ENCODE measurements at regions not wholly inside any gene's neighbourhood (a gene's known extent, or its start where the extent isn't known, plus 50 kb on each side); places are given as distances from the start of the nearest gene placed in this dataset.

DNA sequence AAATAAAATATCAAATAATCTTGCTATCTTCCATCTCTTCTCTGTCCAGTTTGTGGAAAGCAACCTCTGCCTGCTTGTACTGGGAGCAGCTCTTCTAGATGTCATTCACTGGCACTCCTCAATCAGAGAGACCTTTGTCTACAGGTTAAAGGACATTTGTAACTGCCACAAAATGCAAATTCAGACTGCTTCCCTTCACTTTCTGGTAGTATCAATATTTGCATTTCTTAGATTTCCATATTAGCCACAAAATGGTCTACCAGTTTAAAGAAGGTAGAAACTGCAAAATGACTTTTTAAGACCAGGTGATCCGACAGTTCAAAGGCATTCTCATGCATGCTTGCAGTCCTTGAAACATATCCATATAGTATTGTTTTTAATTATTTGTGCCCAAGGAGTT, 51.7 kb upstream of the RCN1 start:
- Histone ChIP-seq H3K27ac (no peak overlapping the region), H3K4me3 (no peak overlapping the region)

- H3K27ac ChIP-seq, result peak overlapping the region in 2 of 21 experiments; percentile 25 to 69
- no peak overlapping the region for H3K4me3 ChIP-seq
Observed at GRCh38 chr11:32034680-32035079, 56.2 kb upstream of the RCN1 start.

DNA sequence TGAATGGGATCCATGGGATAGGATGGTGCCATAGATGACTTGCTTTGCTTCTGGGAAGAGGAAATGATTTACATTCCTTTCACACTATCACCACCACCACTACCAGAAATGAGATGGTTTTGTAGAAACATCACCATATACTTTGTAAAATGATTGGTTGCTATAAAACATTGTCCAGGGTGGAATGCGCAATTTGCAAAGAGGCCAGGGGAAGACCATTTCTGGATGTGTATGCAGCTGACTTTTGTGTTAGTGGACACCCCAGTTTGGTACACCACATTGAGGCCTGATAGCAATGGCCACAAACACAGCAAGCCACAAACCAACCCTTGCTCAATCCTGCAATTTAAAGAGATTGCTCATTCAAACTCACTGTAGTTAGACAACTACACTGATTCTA, 56.7 kb upstream of the RCN1 start:
- H3K27ac ChIP-seq, result peak overlapping the region in 1 of 21 experiments; percentile 69
- no peak overlapping the region for H3K4me3 ChIP-seq

DNA sequence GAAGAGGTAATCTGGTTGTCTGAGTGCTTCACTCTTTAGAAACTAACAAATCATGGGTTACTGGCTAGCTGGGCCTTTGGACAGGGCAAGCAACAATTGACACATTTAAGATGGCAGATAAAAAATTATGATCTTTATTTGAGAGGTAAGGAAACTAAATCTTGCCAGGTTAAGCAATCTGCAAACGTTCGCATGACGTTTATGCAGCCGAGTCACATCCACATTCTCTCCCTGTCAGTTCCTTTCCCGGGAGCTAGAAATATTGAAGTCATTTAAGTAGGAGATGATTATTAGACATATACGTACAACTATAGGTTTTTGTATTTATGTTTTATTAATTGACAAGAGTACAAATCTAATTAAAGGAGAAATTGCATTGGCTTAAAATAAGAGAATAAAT, 57.4 kb upstream of the RCN1 start:
- peak overlapping the region in 2 of 21 experiments; percentile 7 to 53 for H3K27ac ChIP-seq
- no peak overlapping the region for H3K4me3 ChIP-seq

DNA sequence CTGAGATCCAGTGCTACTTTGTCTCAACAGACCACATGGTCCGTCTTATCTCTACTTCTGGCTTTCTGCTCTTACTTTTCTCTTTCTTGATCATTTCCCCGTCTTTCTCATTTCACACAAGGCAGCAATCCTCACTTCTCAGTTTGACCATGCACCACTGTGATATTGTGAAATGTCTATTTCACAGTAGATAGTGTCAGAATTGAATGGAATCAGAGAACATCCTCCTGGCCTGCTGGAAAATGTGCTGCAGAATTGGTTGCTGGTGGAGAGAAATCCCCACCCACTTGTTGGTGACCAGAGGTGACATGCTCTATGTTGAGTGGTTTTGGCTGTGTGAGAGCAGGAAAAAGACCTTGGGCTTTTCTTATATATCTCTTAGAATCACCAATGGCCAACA, 57.8 kb upstream of the RCN1 start:
- Histone ChIP-seq H3K27ac (peak overlapping the region in 3 of 21 experiments; percentile 7 to 53 (median 27)), H3K4me3 (no peak overlapping the region)

DNA sequence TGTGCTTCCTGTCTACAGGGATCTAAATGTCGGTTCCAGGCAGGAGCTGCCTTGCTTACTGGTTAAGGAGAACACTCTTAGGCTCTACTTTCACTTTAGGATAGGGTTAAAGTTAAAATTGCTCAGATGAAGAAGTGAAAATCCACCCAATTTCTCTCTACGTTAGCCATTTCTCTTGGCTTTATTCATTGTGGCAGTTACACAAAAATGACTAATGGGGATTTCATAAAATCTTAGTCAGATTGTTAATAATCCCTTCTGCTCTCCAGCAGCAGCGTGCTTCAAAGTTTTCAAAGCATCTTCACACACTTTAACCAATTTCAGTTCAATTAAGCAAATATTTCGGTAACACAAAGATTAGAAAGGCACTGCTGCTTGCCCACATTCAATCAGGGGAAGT, 58.4 kb upstream of the RCN1 start:
- H3K4me3 ChIP-seq, result no peak overlapping the region
- peak overlapping the region in 2 of 21 experiments; percentile 27 to 53 for H3K27ac ChIP-seq

DNA sequence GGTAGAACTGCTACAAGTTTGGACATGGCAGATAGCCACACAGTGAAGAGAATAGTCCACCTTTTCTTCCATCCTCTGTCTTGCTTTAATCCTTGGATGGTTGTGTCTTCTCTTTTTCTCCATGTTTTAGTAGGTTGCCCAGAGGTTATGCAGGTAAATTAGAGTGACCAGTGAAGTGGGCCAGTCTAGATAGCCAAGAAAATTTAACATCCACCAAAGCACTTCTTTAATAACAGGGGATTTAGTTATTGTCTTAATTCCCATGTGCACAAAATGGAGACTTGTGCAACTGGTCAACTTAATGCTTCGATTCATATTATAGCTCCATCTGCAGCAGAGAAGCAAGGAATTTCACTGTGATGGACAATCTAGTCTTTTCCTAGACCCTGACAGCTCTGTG, 58.8 kb upstream of the RCN1 start:
- H3K27ac ChIP-seq, result peak overlapping the region in 1 of 21 experiments; percentile 53
- no peak overlapping the region for H3K4me3 ChIP-seq

DNA sequence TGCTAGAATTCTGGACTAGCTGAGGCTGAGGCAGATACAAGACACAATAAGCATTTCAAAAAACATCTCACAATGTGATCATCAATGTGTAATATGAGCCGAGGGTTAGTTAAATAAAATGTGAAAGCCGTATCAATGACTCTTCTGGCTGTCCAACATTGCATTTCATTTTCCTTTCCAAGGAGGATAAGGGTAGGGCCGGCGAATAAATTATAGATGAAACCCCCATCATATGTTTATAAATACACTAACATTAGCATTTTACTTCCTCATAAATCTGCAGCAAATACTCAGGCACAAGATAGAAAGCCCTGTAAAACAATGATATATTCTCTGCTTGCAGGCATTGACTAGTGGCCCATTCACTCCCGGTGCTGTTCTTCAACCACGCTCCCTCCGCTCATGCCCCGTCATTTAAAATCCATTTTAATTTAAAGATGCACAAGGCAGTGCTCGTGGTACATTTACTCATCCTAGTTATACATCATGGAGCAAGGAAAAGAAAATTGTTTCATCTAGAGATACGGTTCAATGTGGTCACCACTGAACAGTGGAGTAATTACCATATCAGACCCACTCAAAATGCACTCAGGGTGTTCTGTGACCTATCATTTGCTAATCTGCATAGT, 59.9 kb upstream of the RCN1 start:
- Histone ChIP-seq H3K4me3 (no peak overlapping the region), H3K27ac (no peak overlapping the region)

DNA sequence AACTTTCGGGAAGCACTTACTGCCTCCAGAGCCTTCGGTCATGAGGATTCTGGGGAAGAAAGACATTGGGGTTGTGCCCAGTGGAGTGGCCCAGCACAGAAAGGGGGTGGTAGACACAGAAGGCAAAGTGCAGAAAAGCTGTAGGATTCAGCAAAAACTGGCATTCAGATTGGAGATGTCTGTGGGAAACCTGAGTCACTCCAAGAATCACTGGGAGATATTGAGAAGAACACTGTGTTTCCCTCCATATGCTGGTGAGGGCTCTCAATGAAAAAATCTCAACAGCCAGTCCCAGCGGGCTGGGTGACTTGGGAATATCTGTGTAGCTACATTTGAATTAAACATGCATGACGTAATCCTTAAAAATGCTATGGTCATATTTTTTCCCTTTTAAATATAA, 61.2 kb upstream of the RCN1 start:
- no peak overlapping the region for H3K27ac ChIP-seq
- no peak overlapping the region for H3K4me3 ChIP-seq

DNA sequence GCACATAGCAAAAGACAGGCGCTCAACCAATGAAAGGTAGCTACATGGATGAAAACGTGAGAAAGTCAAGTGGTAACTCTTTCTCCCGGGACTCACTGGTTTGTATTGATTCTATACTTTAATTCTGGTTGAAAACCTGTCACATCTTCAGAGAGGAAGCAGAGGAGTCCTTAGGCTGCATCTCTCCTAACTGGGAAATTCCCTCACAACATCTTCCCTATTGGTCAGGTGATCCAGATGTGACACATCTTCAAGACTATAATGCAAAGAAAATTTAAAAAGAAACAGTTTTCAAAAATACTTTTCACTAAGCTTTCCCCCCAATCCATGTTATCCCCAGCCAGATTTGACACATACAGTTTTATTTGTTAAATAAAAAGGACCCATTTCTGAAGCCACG, 62.7 kb upstream of the RCN1 start:
- H3K4me3 ChIP-seq, result no peak overlapping the region
- no peak overlapping the region for H3K27ac ChIP-seq

DNA sequence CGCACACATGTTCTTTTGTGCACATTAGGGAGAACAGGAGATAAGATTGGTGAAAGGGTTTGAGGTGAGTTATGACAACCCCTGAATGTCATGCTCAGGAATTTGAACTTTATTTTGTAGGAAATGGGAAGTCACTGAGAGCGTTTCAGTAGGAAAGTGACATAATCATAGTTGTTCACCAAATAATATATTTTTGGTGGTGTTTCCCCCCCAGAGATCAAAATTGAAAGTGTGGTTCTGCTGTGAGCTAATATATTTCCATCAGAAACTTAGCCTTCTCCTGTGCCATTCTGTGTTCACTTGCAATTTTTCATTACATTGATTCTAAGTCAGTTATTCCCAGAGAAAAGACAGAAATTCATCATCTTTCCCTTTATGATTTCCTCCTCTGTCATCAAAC, 64.1 kb upstream of the RCN1 start:
- no peak overlapping the region for H3K27ac ChIP-seq
- H3K4me3 ChIP-seq, result no peak overlapping the region

DNA sequence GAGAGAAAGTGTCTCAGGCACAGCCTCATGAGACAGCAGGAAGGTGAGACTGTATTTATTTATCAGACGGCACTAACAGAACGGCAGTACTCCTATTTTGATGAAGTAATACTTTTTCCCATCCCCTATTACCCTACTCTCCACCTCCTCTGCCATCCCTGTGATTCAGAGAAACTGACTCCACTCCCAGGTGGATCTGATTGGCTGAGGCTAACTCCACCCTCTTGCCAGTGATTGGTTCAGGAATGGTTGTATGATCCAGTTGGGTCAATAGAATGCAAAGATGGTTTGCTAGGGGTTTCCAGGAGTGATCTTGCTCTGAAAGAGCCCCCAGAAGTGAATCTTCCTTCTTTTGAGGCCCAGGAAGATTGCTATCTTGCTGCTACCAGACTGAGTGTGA, 65.9 kb upstream of the RCN1 start:
- Histone ChIP-seq H3K4me3 (no peak overlapping the region), H3K27ac (no peak overlapping the region)

DNA sequence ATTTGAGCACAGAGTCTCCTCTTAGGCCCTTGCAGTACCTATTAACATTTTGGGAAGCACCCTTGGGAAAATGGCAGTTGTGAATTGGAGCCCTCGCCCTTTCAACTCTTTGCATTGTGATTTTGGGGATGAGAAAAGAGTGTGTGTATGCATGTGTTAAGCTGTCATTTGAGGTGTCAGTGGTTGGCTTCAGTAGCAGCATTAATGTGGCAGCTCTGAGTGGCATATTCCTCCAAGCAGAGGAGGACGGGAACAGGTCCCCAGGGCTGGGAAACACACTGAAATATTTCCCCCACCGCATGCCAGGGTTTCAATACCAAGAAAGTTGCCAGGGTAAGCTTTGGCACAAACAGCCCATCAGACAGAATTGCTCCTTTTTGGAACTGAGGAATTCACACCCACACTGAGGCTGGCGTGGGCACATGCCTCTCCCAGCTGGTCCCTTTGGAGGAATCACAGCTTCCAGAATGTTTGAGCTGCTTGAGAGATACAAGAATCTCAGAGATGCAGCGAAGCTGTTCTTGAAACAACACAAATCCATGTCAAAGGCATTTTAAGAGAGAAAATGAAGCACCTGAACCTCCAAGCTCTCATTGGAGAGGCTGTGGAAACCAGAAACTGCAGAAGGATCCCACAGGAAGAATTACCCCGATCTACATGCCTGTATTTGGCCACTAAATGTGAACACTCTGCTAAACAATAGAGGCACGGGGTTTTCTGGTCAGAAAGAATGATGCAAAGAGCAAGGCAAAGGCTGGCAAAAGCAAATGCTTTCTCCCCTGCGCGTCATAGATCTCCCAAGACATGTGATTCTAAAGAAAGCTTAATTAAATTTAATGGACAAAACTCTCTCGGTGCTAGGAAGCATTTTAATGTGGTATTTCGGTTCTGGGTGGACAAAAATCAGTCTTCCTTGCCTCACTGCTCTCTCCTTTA, 67.2 kb upstream of the RCN1 start:
- H3K4me3 ChIP-seq, result no peak overlapping the region
- no peak overlapping the region for H3K27ac ChIP-seq

- Histone ChIP-seq H3K4me3 (no peak overlapping the region), H3K27ac (no peak overlapping the region)
Observed at GRCh38 chr11:32018672-32019071, 72.2 kb upstream of the RCN1 start.

DNA sequence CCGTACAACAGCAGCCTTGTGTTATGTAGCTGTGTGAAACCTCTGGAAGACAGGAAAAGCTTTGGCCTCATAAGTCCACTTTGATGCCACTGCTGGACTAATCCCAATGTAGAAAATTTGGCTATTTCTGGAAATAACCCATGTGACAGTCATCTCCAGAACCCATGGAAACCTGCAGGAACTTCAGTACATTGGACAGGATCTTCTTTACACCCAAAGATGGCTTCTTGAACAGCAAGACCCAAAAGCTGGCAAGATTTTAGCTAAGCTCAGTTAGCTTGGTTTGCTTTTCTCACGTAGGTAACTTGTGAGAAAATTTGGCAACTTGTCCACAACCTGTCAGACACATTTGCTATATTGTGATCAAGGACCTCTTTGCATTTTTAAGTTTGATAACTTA, 74.8 kb upstream of the RCN1 start:
- H3K4me3 ChIP-seq, result no peak overlapping the region
- H3K27ac ChIP-seq, result no peak overlapping the region

DNA sequence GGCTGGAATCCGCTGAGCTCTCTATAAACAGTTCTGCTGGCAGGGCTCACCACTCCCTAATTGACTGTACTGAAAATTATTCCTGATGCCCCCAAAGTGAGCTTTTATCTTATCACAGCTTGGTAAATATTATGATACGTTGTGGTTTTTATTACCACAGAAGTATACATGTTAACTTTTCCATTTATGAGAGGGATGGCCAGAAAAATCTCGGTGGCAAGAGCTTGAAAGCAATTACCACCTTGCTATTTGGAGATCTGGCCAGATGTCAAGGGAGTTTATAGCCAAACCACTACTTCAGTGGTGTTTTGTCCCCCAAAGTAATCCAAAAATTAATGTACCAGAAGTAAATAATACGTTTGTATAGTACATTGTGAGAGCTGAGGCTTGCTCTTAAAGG, 75.4 kb upstream of the RCN1 start:
- H3K27ac ChIP-seq, result no peak overlapping the region
- no peak overlapping the region for H3K4me3 ChIP-seq

GRCh38 chr11:32013603-32014002, 77.3 kb upstream of the RCN1 start:
- H3K4me3 ChIP-seq, result no peak overlapping the region
- H3K27ac ChIP-seq, result no peak overlapping the region

DNA sequence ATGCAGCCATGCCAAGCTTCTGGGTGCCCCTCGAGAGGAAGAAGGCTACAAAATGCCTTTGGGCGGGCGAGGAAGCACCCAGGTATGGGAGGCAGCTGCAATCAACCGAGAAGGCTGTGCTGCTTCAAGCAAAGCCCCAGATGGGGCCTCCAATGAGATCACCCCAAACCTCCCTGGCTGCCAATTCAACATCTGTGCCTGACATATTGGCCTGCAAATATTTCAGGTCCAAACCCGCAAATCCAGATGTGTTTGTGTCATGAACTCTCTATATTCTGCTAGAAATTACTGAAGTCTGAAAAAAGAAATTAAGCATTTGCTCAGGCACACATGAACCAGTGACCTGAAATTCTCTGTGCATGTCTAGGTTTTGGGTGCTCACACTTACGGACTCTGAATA, 78.8 kb upstream of the RCN1 start:
- no peak overlapping the region for H3K4me3 ChIP-seq

DNA sequence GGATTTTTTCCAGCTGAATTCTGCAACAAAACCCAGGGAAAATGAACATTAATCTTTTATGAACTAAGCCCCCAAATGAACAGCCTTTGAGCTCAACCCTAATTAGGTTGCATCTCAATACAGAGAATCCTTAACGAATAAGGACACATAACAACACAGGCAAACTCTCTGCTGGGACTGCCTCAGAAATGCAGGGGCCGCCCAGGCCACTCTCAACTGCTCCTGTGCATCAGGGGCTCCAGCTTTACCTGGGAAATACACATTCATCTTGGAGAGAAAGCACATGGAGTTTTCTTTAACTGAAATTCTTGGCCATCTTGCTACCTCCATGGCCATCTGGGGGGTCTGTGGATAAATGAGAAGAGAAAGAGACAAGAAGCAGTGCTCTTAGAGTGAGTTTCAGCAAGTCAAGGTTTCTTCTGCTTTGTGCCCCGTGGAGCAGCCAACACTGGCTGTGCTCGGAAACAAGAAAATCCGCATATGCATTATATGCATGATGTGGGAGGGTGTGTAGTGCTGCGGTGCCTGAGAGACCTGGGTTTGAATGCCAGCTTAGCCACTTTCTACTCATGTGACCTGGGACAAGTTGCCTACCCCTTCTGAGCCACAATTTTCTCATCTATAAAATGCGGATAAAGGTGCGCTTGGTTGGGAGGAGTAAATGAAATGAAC, 81.9 kb upstream of the RCN1 start:
- no peak overlapping the region for H3K27ac ChIP-seq
- no peak overlapping the region for H3K4me3 ChIP-seq

More for the DNA sequence above, 78.8 kb upstream of the RCN1 start:
- H3K27ac ChIP-seq, result no peak overlapping the region

DNA sequence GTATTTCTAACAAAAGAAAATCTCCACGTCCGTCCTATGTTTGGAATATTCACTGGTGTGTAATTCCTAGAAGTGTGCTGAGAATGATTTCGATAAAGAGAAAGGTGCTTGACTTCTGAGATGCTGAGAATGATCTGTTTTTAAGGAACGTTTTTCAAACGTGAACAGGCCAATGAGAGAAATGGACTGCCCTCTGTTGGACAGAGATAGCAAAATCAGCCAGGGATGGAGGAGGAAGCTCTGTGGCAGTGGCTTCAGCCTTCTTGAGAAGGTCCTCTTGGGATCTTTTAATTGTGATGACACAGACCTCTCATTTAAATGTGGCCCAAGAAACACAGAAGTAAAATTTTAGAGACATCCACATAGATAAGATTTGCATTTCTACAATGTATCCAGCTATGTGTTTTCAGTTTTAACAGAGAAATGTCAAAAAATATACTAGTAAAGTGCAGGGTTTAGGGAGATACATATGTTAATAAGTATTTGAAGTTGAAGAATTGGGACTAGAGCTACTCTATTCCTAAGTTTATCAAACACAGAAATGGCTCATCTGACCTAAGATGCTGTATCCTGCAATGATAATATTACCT, 84.0 kb upstream of the RCN1 start:
- no peak overlapping the region for H3K27ac ChIP-seq
- no peak overlapping the region for H3K4me3 ChIP-seq

Data from skin epidermis (tissue), 12 donors.